Nephron (organoid): ENCODE measurements at regions not wholly inside any gene's neighbourhood (a gene's known extent, or its start where the extent isn't known, plus 50 kb on each side); places are given as distances from the start of the nearest gene placed in this dataset.

ENCODE experiments used
- H3K27ac Mint-ChIP-seq, 3 experiments: 2 replicates each; pipeline ENCODE4 v1.8.0; 2020; ENCODE audit warnings: mixed read lengths in 3 of 3, mild to moderate bottlenecking in 2 of 3, moderate library complexity in 1 of 3
- H3K27me3 Mint-ChIP-seq: 2 replicates; pipeline ENCODE4 v1.8.0; 2021; ENCODE audit warnings: low read depth, mild to moderate bottlenecking, moderate library complexity, mixed read lengths
- H3K36me3 Mint-ChIP-seq: 2 replicates; pipeline ENCODE4 v1.8.0; 2020; ENCODE audit warnings: low read depth, mixed read lengths
- H3K4me1 Mint-ChIP-seq: 2 replicates; pipeline ENCODE4 v1.8.0; 2020; ENCODE audit warnings: mixed read lengths
- H3K4me3 Mint-ChIP-seq, 3 experiments: 2 replicates each; pipeline ENCODE4 v1.8.0; 2020; ENCODE audit warnings: mild to moderate bottlenecking in 3 of 3, mixed read lengths in 3 of 3, moderate library complexity in 2 of 3
- H3K9me3 Mint-ChIP-seq: 2 replicates; pipeline ENCODE4 v1.8.0; 2020; ENCODE audit warnings: mixed read lengths
- TF ChIP-seq, protein P1 (sequence below), 3 experiments: fragments of 200-600 bp; sonication (generic); IDR thresholded peaks; one replicate each; pipeline ENCODE4 v1.5.0; 2021; ENCODE audit warnings: antibody characterized with exemption in 3 of 3; ENCODE audit not compliant: unreplicated experiment in 3 of 3

DNA sequence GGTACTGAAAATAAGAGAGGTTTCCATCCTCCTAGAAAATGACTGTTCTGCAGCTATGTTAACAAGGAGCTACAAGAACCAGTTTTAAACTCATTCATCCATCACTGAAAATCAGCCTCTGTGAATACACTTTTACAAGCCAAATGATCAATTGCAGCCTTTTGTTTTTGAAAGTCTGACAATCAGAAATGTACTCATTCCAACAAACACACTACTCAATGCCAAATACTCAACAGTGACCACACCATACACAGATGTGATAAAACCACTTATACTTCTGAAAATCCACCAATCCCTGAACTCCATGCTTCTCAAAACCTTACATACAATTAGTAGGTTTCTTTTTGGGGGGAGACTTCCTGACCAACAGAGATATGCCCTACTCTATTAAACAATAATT is 663.9 kb upstream of the CHAC2 start:
- Mint-ChIP-seq H3K4me3 (no peak overlapping the region), H3K4me1 (no peaks in the 10 kb centered on the region), H3K27ac (peak overlapping the region in 2 of 3 experiments; percentile 1 to 57), H3K27me3 (no peaks in the 10 kb centered on the region), H3K36me3 (no peaks in the 10 kb centered on the region), H3K9me3 (no peaks in the 10 kb centered on the region)
- TF ChIP-seq, protein P1, sequence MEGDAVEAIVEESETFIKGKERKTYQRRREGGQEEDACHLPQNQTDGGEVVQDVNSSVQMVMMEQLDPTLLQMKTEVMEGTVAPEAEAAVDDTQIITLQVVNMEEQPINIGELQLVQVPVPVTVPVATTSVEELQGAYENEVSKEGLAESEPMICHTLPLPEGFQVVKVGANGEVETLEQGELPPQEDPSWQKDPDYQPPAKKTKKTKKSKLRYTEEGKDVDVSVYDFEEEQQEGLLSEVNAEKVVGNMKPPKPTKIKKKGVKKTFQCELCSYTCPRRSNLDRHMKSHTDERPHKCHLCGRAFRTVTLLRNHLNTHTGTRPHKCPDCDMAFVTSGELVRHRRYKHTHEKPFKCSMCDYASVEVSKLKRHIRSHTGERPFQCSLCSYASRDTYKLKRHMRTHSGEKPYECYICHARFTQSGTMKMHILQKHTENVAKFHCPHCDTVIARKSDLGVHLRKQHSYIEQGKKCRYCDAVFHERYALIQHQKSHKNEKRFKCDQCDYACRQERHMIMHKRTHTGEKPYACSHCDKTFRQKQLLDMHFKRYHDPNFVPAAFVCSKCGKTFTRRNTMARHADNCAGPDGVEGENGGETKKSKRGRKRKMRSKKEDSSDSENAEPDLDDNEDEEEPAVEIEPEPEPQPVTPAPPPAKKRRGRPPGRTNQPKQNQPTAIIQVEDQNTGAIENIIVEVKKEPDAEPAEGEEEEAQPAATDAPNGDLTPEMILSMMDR (IDR thresholded peaks at IDR 0.05; ENCODE audit: unreplicated experiment in 3 of 3) = no peak

DNA sequence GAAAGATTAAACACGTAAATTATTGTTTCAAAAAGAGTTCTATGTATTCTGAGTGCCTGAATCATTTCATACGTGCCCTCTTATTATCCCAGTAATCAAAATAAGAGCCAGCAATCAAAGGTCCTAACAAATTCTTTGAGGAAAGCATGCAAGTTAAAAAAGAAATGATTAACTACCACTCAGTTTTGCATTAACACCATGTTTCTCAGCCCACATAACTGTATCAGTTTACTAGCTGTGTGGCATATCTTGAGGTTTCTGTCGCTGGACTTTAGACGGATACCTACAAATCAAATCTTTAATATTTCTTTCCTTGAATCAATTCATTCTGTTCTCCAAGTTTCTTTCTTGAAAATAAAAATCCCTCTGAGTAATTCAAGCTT is 668.9 kb upstream of the CHAC2 start:
- H3K27ac Mint-ChIP-seq = peak overlapping the region; percentile 95 to 97 (median 96)
- H3K4me1 Mint-ChIP-seq = peaks cover 11% of the 10 kb centered on the region
- TF ChIP-seq, protein P1 (IDR thresholded peaks at IDR 0.05; ENCODE audit: unreplicated experiment in 3 of 3) = no peak
- H3K36me3 Mint-ChIP-seq = no peaks in the 10 kb centered on the region
- no peaks in the 10 kb centered on the region for H3K9me3 Mint-ChIP-seq
- H3K27me3 Mint-ChIP-seq = no peaks in the 10 kb centered on the region
- H3K4me3 Mint-ChIP-seq = peak overlapping the region in 2 of 3 experiments; percentile 36 to 46

DNA sequence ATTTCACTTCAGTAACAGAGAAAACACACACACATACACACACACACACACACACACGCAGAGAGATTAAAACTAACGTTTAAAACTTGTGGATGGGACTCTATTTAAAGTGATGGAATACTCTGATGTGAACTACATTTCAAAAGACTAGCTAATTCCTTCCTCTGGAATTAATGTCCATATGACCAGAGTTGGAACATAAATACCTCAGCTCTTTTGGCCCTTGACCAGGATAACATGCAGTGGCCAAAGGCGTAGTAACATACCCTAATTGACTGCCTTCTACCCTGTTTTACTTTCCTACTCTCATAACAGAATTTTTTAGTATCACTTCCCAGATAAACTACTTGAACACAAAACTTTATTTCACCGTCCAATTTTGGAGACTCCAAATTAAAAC is 671.3 kb upstream of the CHAC2 start:
- Mint-ChIP-seq H3K4me3 (no peak overlapping the region), H3K9me3 (no peaks in the 10 kb centered on the region), H3K27me3 (no peaks in the 10 kb centered on the region), H3K36me3 (no peaks in the 10 kb centered on the region), H3K27ac (peak overlapping the region; percentile 81 to 86 (median 84)), H3K4me1 (peaks cover 11% of the 10 kb centered on the region)
- TF ChIP-seq, protein P1 (IDR thresholded peaks at IDR 0.05; ENCODE audit: unreplicated experiment in 3 of 3) = no peak

DNA sequence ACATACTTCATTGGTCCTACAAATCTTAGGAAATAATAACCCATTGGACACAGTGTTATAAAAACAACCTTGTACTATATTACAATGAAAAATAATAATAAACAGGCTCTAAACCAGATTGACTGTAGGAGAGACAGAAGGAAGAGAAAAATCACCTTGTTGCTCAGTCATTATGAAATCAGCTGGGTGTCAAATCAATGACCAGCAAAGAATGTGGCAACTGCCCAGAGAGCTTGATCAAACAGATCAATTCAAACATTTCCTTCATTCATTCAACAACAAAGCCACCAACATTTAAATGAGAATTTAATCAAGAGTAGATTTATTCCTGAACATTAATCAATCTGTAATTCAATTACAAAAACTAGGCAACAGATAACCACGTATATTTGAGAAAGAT is 671.9 kb upstream of the CHAC2 start:
- Mint-ChIP-seq H3K4me1 (peaks cover 11% of the 10 kb centered on the region), H3K27me3 (no peaks in the 10 kb centered on the region), H3K27ac (peak overlapping the region in 2 of 3 experiments; percentile 31 to 81), H3K9me3 (no peaks in the 10 kb centered on the region), H3K36me3 (no peaks in the 10 kb centered on the region), H3K4me3 (no peak overlapping the region)
- TF ChIP-seq, protein P1 (IDR thresholded peaks at IDR 0.05; ENCODE audit: unreplicated experiment in 3 of 3) = no peak

DNA sequence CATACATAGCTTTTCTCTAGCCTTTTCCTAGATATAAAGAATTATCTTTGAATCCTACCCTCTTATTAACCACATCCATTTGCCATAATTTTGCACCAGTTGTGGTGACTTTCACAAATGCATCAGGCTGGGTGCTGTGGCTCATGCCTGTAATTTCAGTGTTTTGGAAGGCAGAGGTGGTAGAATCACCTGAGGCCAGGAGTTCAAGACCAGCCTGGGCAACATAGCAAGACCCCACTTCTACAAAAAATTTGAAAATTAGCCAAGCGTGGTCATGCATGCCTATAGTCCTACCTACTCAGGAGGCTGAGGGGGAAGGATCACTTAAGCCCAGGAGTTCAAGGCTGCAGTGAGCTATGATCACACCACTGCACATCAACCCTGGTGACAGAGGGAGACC is 672.4 kb upstream of the CHAC2 start:
- peaks cover 11% of the 10 kb centered on the region for H3K4me1 Mint-ChIP-seq
- H3K4me3 Mint-ChIP-seq = no peak overlapping the region
- no peaks in the 10 kb centered on the region for H3K9me3 Mint-ChIP-seq
- no peak overlapping the region for H3K27ac Mint-ChIP-seq
- TF ChIP-seq, protein P1 (IDR thresholded peaks at IDR 0.05; ENCODE audit: unreplicated experiment in 3 of 3) = no peak
- H3K27me3 Mint-ChIP-seq = no peaks in the 10 kb centered on the region
- no peaks in the 10 kb centered on the region for H3K36me3 Mint-ChIP-seq

DNA sequence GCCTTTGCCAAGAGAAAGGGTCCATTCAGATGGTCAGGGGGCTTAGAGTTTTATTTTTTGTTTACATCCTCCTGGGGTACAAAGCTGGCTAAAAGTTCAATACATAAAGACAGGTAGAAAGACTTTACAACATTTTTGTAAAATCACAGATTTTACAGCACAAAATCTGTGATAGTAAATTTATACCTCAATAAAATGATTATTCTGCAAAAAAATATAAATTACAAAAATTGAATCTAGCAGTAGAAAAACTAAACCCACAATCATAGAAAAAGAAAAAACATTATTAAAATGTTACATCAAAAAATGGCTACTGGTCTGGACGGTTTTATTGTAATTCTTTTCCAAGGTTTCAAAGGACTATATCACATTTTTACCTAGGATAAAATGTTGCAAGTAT is 674.2 kb upstream of the CHAC2 start:
- TF ChIP-seq, protein P1 (IDR thresholded peaks at IDR 0.05; ENCODE audit: unreplicated experiment in 3 of 3) = no peak
- peaks cover 8% of the 10 kb centered on the region for H3K4me1 Mint-ChIP-seq
- no peaks in the 10 kb centered on the region for H3K9me3 Mint-ChIP-seq
- no peaks in the 10 kb centered on the region for H3K27me3 Mint-ChIP-seq
- no peak overlapping the region for H3K4me3 Mint-ChIP-seq
- no peaks in the 10 kb centered on the region for H3K36me3 Mint-ChIP-seq
- H3K27ac Mint-ChIP-seq = no peak overlapping the region
